HG02981 (cell line): ENCODE measurements at regions not wholly inside any gene's neighbourhood (a gene's known extent, or its start where the extent isn't known, plus 50 kb on each side); places are given as distances from the start of the nearest gene placed in this dataset.

ENCODE experiments used
- ATAC-seq: cut with Tn5 transposase; IDR thresholded peaks from one replicate; pipeline ENCODE4 v1.9.1; 2021; ENCODE audit warnings: mild to moderate bottlenecking, moderate library complexity; ENCODE audit not compliant: unreplicated experiment

GRCh38 chr1:185581961-185582725, 152.0 kb upstream of the HMCN1 start:
- ATAC-seq = no peak

GRCh38 chr1:185581020-185581419, 153.2 kb upstream of the HMCN1 start:
- ATAC-seq = no peak

GRCh38 chr1:185578293-185578692, 155.9 kb upstream of the HMCN1 start:
- ATAC-seq = no peak

GRCh38 chr1:185574139-185574875, 159.9 kb upstream of the HMCN1 start:
- no peak for ATAC-seq

- ATAC-seq = no peak
These were observed 160.5 kb upstream of the HMCN1 start for GRCh38 chr1:185573677-185574076.

- no peak for ATAC-seq
These were observed 161.0 kb upstream of the HMCN1 start for GRCh38 chr1:185573162-185573561.

GRCh38 chr1:185570962-185571361, 163.2 kb upstream of the HMCN1 start:
- ATAC-seq = no peak

- no peak for ATAC-seq
These were observed 165.8 kb upstream of the HMCN1 start for GRCh38 chr1:185568155-185569123.

GRCh38 chr1:185567440-185567839, 166.8 kb upstream of the HMCN1 start:
- ATAC-seq = no peak

- ATAC-seq = peak; percentile 85
These were observed 167.2 kb upstream of the HMCN1 start for GRCh38 chr1:185566995-185567394.

- ATAC-seq = no peak
These were observed 168.9 kb upstream of the HMCN1 start for GRCh38 chr1:185565302-185565701.

GRCh38 chr1:185564816-185565215, 169.4 kb upstream of the HMCN1 start:
- no peak for ATAC-seq

GRCh38 chr1:185562461-185563359, 171.5 kb upstream of the HMCN1 start:
- ATAC-seq = no peak

- no peak for ATAC-seq
These were observed 172.6 kb upstream of the HMCN1 start for GRCh38 chr1:185561629-185562028.

- no peak for ATAC-seq
These were observed 173.4 kb upstream of the HMCN1 start for GRCh38 chr1:185560760-185561159.

- ATAC-seq = peak; percentile 96
These were observed 174.4 kb upstream of the HMCN1 start for GRCh38 chr1:185559684-185560331.

- no peak for ATAC-seq
These were observed 175.0 kb upstream of the HMCN1 start for GRCh38 chr1:185559151-185559550.

- no peak for ATAC-seq
These were observed 177.6 kb upstream of the HMCN1 start for GRCh38 chr1:185556561-185556960.

GRCh38 chr1:185555743-185556142, 178.4 kb upstream of the HMCN1 start:
- no peak for ATAC-seq

GRCh38 chr1:185551008-185551407, 183.2 kb upstream of the HMCN1 start:
- no peak for ATAC-seq
